Stimulated activated naive CD8-positive, alpha-beta T cell treated with anti-CD3 and anti-CD28 coated beads, Interleukin-15, amount 100 ng/mL, for 72 hours (primary cell): ENCODE measurements at regions not wholly inside any gene's neighbourhood (a gene's known extent, or its start where the extent isn't known, plus 50 kb on each side); places are given as distances from the start of the nearest gene placed in this dataset.
"Not testable (repeated sequence)": the region's sequence is repeated elsewhere in the genome, so short reads cannot be mapped to it uniquely, and the experiment has no call there.

Experiments used
- ATAC-seq: fragments of 150-1000 bp; cut with Tn5 transposase; 2 replicates; pipeline ENCODE4 v1.10.0; 2021; ENCODE audit warnings: mild to moderate bottlenecking, moderate library complexity
- DNase-seq, 2 donors: peaks; one replicate each; pipeline ENCODE4 v3.0.0; 2021 to 2022
- H3K27ac Mint-ChIP-seq, 2 donors: one replicate each; pipeline ENCODE4 v1.8.0; 2022; ENCODE audit warnings: mild to moderate bottlenecking in 2 of 2, mixed read lengths in 2 of 2, moderate library complexity in 2 of 2
- H3K27me3 Mint-ChIP-seq: one replicate; pipeline ENCODE4 v1.8.0; 2022; ENCODE audit warnings: mixed read lengths
- H3K4me1 Mint-ChIP-seq: one replicate; pipeline ENCODE4 v1.8.0; 2022; ENCODE audit warnings: mild to moderate bottlenecking, mixed read lengths
- H3K4me3 Mint-ChIP-seq, 2 donors: one replicate each; pipeline ENCODE4 v1.8.0; 2022; ENCODE audit warnings: mild to moderate bottlenecking in 2 of 2, mixed read lengths in 2 of 2, moderate library complexity in 1 of 2
- H3K9me3 Mint-ChIP-seq, 2 donors: one replicate each; pipeline ENCODE4 v1.8.0; 2022; ENCODE audit warnings: mixed read lengths in 2 of 2

DNA sequence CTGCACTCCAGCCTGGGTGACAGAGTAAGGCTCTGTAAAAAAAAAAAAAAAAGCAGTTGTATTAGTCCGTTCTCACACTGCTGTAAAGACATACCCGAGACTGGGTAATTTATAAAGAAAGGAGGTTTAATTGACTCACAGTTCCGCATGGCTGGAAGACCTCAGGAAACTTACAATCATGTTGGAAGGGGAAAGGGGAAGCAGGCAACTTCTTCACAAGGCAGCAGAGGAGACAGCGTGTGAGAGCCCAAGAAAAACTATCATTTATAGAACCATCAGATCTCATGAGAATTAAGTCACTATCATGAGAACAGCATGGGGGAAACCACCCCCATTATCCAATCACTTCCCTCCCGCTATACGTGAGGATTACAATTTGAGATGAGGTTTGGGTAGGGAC, 151.7 kb upstream of the NR5A2 start:
- no peaks in the 10 kb centered on the region for H3K4me1 Mint-ChIP-seq
- H3K27me3 Mint-ChIP-seq, result peaks cover 22% of the 10 kb centered on the region
- no peak for DNase-seq
- H3K9me3 Mint-ChIP-seq, result peaks cover 0 to 5% of the 10 kb centered on the region in 2 donors
- H3K4me3 Mint-ChIP-seq, result no peak overlapping the region
- no peak overlapping the region for H3K27ac Mint-ChIP-seq
- ATAC-seq, result no peak

GRCh38 chr1:199877526-199878384, 149.8 kb upstream of the NR5A2 start:
- DNase-seq, result no peak
- peaks cover 16% of the 10 kb centered on the region for H3K27me3 Mint-ChIP-seq
- H3K9me3 Mint-ChIP-seq, result peaks cover 0 to 5% of the 10 kb centered on the region in 2 donors
- no peaks in the 10 kb centered on the region for H3K4me1 Mint-ChIP-seq
- no peak for ATAC-seq
- no peak overlapping the region for H3K27ac Mint-ChIP-seq
- H3K4me3 Mint-ChIP-seq, result no peak overlapping the region

DNA sequence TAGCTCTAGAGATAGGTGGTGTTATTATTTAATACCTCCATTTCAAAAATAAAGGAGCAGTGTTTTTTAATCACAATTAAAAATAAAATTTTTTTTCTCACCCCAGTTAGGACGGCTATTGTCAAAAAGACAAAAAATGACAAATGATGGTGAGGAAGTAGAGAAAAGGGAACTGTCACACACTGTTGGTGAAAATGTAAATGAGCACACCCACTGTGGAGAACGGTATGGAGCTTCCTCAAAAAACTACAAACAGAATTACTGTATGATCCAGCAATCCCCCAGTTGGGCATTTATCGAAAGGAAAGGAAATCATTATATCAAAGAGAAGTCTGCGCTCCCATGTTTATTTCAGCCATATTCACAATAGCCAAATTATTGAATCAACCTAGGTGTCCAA, 148.7 kb upstream of the NR5A2 start:
- ATAC-seq (no peak), DNase-seq (no peak)
- Mint-ChIP-seq H3K27me3 (peaks cover 15% of the 10 kb centered on the region), H3K4me3 (no peak overlapping the region), H3K9me3 (peaks cover 6 to 8% of the 10 kb centered on the region in 2 donors), H3K4me1 (no peaks in the 10 kb centered on the region), H3K27ac (no peak overlapping the region)

DNA sequence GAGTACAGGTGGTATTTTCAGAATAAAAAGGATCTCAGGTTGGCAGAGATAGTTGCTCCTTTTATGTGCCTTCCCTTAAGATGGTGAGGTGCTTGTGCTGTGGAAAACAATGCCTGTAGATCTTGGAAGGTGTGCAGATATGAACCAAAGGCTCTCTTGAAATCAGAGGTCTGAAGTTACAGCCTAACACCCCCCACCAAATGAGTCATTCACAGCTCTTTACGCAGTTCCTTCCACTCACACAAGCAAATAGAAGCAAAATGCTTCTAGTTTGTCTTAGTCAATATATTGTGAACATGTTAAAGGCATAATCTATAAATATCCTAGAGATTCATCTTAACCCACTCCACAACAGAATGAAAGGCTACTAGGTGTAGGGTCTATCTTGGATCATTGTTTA, 128.9 kb upstream of the NR5A2 start:
- no peaks in the 10 kb centered on the region for H3K9me3 Mint-ChIP-seq
- no peak overlapping the region for H3K4me3 Mint-ChIP-seq
- DNase-seq, result no peak

DNA sequence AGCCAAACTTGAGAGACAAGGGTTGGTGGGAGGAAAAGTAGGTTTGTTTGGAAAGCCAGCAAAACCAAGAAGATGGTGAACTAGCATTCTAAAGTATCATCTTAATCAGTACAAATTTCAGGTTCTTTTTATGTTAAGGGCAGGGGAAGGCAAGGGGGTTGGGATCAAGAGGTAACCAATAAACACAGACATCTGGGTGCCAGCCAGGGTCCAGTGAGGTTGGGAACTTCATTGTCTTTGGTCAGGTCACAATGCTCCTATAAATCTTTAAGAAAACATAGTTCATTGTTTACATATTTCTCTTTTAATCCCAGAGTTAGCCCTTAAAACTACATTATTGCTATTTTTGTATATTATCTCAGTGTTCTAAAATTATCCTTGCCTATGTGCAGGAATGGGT, 126.2 kb upstream of the NR5A2 start:
- Mint-ChIP-seq H3K27ac (no peak overlapping the region), H3K4me3 (no peak overlapping the region), H3K4me1 (no peaks in the 10 kb centered on the region), H3K9me3 (no peaks in the 10 kb centered on the region), H3K27me3 (peaks cover 14% of the 10 kb centered on the region)
- DNase-seq, result no peak
- no peak for ATAC-seq

More for the DNA sequence above, 128.9 kb upstream of the NR5A2 start:
- H3K27me3 Mint-ChIP-seq, result peaks cover 14% of the 10 kb centered on the region
- no peaks in the 10 kb centered on the region for H3K4me1 Mint-ChIP-seq
- H3K27ac Mint-ChIP-seq, result no peak overlapping the region
- ATAC-seq, result no peak

DNA sequence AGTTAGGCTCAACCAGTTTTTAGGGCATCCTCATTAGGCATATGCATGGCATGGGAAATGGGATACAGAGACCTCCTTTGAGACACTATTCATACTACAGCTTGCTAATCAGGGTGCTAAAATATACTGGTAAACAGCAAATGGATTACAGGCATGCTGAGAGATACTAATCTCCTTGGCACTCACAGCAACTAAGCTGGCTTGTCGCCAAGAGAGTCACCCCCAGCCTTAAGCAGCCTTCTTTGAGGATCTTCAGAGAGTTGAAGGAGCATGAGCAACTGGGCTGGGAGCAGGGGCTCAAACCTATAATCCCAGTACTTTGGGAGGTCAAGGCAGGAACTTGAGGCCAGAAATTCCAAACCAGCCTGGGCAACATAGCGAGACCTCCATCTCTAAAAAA, 120.1 kb upstream of the NR5A2 start:
- Mint-ChIP-seq H3K4me3 (no peak overlapping the region), H3K27ac (no peak overlapping the region), H3K9me3 (no peaks in the 10 kb centered on the region), H3K27me3 (peaks cover 7% of the 10 kb centered on the region), H3K4me1 (no peaks in the 10 kb centered on the region)
- ATAC-seq, result no peak
- no peak for DNase-seq

DNA sequence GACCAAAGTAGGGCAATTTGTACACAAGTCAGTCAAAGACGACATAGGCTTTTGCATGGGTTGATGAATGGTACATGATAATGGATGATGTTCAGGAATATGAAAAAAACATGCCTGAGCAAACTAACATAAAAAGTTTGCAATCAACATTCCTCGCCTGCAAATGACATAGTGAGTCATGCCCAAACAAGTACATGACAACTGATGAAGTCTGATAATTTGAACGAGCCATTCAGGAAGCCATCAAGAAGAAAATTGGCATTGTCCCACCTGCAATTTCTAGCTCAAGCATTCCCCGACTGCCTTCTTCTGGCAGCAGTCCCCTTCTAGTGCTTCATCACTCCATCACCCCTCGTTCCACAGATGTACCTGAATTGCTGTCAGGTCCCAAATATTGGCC, 118.4 kb upstream of the NR5A2 start:
- H3K4me3 Mint-ChIP-seq, result no peak overlapping the region
- no peak for DNase-seq
- H3K9me3 Mint-ChIP-seq, result no peaks in the 10 kb centered on the region
- peaks cover 14% of the 10 kb centered on the region for H3K27me3 Mint-ChIP-seq
- ATAC-seq, result no peak
- no peaks in the 10 kb centered on the region for H3K4me1 Mint-ChIP-seq
- H3K27ac Mint-ChIP-seq, result no peak overlapping the region

DNA sequence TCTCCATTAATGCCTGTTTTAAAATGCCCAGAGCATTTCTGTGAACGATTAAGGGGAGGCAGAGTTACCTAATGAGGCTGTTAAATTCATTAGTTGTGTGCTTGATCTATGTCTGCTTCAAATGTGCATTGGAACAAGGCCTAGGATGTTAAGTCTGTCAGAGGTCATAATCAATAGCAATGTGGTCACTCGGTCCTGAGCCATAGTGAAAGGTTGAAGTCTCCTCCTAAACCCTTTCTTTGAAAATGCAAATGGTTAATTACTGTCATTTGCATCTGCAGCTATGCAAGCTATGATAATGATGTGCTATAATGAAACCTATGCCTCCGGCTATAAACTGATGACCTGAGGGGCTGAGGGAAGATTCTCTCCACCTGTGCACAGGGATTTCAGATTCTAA, 114.2 kb upstream of the NR5A2 start:
- Mint-ChIP-seq H3K27ac (no peak overlapping the region), H3K27me3 (peaks cover 25% of the 10 kb centered on the region), H3K4me1 (no peaks in the 10 kb centered on the region), H3K4me3 (no peak overlapping the region), H3K9me3 (no peaks in the 10 kb centered on the region)
- ATAC-seq (no peak), DNase-seq (no peak)

DNA sequence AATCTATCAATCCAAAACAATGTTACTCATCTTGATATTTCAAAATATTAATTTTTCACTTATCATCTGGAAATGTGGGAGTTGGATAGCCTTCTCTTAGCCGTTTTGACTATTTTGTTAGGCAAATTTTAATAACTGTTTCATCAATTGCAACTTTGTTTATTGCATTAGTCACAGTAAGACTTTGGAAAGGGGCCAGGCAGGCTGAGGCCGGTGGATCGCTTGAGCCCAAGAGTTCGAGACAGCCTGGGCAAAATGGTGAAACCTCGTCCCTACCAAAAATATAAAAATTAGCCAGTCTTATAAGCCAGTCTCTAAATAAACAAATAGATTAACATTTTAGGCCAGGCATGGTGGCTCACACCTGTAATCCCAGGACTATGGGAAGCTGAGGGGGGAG, 113.0 kb upstream of the NR5A2 start:
- H3K27me3 Mint-ChIP-seq, result peaks cover 19% of the 10 kb centered on the region
- H3K4me3 Mint-ChIP-seq, result no peak overlapping the region
- no peak overlapping the region for H3K27ac Mint-ChIP-seq
- H3K4me1 Mint-ChIP-seq, result no peaks in the 10 kb centered on the region
- no peaks in the 10 kb centered on the region for H3K9me3 Mint-ChIP-seq
- ATAC-seq, result no peak
- no peak for DNase-seq

DNA sequence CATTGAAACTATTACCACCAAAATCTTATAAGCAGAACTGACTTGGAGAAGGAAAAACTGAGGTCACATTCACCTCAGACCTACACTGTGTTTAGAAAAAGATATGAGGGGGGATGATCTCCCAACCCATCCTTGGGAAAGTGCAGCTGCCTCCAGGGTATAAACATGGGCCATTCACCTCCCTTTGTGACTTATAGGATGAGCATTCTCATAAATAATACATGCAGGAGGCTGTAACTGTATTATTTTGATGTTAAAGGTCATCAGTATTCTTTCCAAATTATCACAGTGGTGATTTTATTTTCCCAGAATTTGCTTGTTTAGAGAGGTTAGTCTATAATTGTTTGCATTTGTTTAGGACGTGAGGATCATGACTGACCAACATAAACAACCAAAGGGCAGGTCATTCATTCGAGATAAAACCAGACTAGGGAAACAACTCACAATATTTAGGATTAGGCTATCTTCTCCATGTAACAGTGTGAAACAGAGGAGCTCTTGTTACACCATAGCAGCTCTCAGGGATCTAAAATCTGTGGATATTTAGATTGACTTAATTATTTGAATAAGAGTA, 109.2 kb upstream of the NR5A2 start:
- Mint-ChIP-seq H3K27me3 (peaks cover 31% of the 10 kb centered on the region), H3K4me3 (no peak overlapping the region), H3K27ac (no peak overlapping the region), H3K4me1 (no peaks in the 10 kb centered on the region), H3K9me3 (peaks cover 0 to 5% of the 10 kb centered on the region in 2 donors)
- ATAC-seq (no peak), DNase-seq (no peak)

- ATAC-seq (no peak), DNase-seq (no peak)
- no peak overlapping the region for H3K4me3 Mint-ChIP-seq
- no peaks in the 10 kb centered on the region for H3K4me1 Mint-ChIP-seq
- no peak overlapping the region for H3K27ac Mint-ChIP-seq
- H3K9me3 Mint-ChIP-seq, result peaks cover 0 to 5% of the 10 kb centered on the region in 2 donors
- H3K27me3 Mint-ChIP-seq, result peaks cover 31% of the 10 kb centered on the region
Measured at GRCh38 chr1:199920635-199921034, 106.9 kb upstream of the NR5A2 start.

DNA sequence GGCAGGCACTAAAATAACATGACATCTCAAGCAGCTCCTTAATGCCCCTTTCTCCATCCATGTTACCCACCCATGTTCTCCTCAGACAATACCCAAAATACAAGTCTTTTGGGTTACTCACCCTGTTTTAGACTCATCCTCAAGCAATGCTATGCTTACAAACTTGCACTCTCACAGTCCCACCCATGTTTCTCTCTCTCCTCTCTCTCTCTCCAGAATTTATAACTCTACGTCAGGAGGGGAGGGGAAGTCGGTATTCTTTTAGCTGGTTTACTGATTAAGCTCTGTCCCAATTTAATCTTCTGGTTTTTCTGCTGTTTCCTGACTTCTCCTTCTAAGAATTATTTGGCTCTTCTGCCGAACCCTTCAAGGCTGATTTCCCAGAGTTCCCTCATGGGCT, 98.0 kb upstream of the NR5A2 start:
- H3K4me3 Mint-ChIP-seq, result no peak overlapping the region
- ATAC-seq, result no peak
- peaks cover 8% of the 10 kb centered on the region for H3K4me1 Mint-ChIP-seq
- no peaks in the 10 kb centered on the region for H3K9me3 Mint-ChIP-seq
- no peak for DNase-seq
- no peak overlapping the region for H3K27ac Mint-ChIP-seq
- peaks cover 9% of the 10 kb centered on the region for H3K27me3 Mint-ChIP-seq

- H3K4me3 Mint-ChIP-seq, H3K27ac Mint-ChIP-seq, DNase-seq, ATAC-seq, H3K4me1 Mint-ChIP-seq, H3K9me3 Mint-ChIP-seq: not testable (repeated sequence)
- H3K27me3 Mint-ChIP-seq, result peaks cover 12% of the 10 kb centered on the region
Measured at GRCh38 chr1:199930067-199930466, 97.4 kb upstream of the NR5A2 start.

DNA sequence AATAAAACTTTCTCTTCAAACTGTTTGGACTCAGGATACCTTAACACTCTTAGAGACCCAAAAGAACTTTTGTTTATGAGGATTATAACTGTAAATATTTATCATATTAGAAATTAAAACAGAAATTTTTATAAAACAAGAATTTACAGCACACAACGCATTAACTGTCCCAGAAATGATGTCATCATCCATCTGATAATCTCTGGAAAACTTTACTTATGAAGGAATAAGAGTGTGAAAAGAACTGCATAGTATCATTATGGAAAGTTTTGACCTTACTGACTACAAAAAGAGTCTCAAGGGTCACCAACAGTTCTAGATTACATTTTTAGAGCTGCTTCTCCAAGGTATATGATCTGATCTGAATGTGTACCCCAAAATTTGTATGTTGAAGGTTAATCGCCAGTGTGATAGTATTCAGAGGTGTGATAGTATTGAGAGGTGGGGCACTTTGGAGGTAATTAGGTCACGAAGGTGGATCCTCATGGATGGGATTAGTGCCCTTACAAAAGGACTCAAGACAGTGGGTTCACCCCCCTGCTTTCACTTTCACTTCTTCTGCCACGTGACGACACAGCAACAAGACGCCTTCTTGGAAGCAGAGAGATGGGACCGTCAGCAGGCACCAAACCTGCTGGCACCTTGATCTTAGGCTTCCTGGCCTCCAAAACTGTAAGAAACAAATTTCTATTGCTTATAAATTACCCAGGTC, 95.7 kb upstream of the NR5A2 start:
- H3K4me3 Mint-ChIP-seq, result peak overlapping the region; percentile 8 to 28
- no peak overlapping the region for H3K27ac Mint-ChIP-seq
- ATAC-seq (peak; percentile 59), DNase-seq (peak in 1 of 2 donors; percentile 19)
- peaks cover 8% of the 10 kb centered on the region for H3K4me1 Mint-ChIP-seq
- peaks cover 29% of the 10 kb centered on the region for H3K27me3 Mint-ChIP-seq
- H3K9me3 Mint-ChIP-seq, result no peaks in the 10 kb centered on the region

DNA sequence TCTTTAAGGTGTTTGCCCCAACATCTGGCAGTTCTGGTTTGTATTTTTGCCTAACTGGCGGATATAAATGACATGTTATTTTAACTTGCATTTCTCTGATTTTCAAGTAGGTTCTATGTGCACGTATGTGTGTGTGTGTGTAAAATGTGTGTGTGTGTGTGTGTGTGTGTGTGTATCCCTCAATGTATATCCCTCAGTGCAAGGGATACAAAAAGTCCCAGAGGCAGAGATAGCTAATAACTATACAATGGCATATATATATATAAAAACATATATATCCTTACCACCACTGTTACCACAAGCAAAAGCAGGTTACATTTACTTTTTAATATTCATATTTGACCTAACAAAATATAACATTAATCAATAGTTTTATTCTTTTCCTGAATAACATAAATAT, 95.0 kb upstream of the NR5A2 start:
- no peaks in the 10 kb centered on the region for H3K9me3 Mint-ChIP-seq
- no peak overlapping the region for H3K27ac Mint-ChIP-seq
- peak overlapping the region in 1 of 2 donors; percentile 28 for H3K4me3 Mint-ChIP-seq
- H3K27me3 Mint-ChIP-seq, result peaks cover 35% of the 10 kb centered on the region
- ATAC-seq, result no peak
- peaks cover 8% of the 10 kb centered on the region for H3K4me1 Mint-ChIP-seq
- no peak for DNase-seq

DNA sequence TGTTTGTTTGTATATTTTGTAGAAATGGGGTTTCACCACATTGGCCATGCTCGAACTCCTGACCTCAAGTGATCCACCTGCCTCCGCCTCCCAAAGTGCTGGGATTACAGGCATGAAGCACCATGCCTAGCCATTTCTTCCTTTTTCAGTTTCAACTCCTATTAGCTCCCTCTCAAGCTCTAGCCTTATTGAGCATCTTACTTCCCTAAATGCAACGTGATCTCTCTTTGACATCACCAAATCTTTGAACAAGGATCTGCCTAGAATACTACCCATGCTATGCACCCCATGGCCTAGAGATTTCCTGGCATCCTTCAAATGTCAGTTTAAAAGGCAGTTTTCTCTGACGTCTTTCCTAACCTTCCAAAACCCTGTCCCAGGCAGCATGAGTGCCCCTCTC, 91.1 kb upstream of the NR5A2 start:
- Mint-ChIP-seq H3K4me1 (peaks cover 17% of the 10 kb centered on the region), H3K9me3 (no peaks in the 10 kb centered on the region), H3K27ac (no peak overlapping the region), H3K27me3 (peaks cover 32% of the 10 kb centered on the region), H3K4me3 (no peak overlapping the region)
- ATAC-seq, result no peak
- DNase-seq, result no peak
